GM10266 (cell line): ENCODE measurements at regions not wholly inside any gene's neighbourhood (a gene's known extent, or its start where the extent isn't known, plus 50 kb on each side); places are given as distances from the start of the nearest gene placed in this dataset.
"Not testable (repeated sequence)": the region's sequence is repeated elsewhere in the genome, so short reads cannot be mapped to it uniquely, and the experiment has no call there.

Experiments
- DNase-seq: peaks from one replicate; pipeline ENCODE4 v3.0.0; 2012; ENCODE audit errors: extremely low spot score
- CTCF ChIP-seq: IDR thresholded peaks from 2 replicates; pipeline ENCODE4 v1.5.1; 2012; ENCODE audit warnings: mild to moderate bottlenecking, low read depth; ENCODE audit not compliant: control insufficient read depth, insufficient read depth; ENCODE audit errors: missing control alignments

- no peak for DNase-seq
- no peak for TF ChIP-seq CTCF
These were observed 123.5 kb upstream of the FBXO33 start for GRCh38 chr14:39555749-39556148.

DNA sequence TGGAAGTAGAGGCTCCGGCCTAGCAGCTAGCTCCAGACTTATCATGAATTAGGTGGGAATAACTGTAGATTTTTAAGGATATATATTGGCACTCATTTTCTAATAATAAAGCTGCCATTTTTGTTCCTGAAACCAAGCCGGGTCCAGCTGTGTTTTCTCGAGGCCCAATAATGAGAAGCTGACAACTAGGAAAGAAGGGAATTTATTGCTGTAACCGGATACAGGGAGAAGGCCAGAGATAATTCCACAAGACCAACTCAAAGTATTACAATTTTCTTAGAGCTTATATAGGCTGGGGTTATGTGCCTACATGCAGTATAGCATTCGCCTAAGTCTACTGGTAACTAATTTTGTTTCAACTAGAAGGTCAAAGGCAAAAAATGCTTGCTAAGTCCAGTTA lies 122.3 kb upstream of the FBXO33 start:
- no peak for TF ChIP-seq CTCF
- no peak for DNase-seq

- no peak for DNase-seq
- no peak for TF ChIP-seq CTCF
These were observed 116.1 kb upstream of the FBXO33 start for GRCh38 chr14:39548358-39548757.

DNA sequence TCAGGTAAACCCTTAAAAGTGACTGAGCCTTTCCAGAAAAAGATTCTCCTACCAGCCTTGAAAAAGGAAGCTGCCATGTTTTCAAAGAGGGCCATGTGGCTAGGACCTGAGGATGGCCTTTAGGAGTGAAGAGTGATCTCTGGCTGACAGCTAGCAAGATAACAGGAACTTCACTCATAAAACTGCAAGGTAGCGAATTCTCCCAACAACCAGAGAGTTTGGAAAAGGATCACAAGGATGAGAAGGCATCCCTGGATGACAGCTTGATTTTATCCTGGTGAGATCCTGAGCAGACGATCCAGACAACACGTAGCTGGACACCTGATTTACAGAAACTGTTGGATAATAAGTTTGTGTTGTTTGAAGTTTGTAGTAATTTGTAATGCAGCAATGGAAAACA lies 115.6 kb upstream of the FBXO33 start:
- TF ChIP-seq CTCF = no peak

DNA sequence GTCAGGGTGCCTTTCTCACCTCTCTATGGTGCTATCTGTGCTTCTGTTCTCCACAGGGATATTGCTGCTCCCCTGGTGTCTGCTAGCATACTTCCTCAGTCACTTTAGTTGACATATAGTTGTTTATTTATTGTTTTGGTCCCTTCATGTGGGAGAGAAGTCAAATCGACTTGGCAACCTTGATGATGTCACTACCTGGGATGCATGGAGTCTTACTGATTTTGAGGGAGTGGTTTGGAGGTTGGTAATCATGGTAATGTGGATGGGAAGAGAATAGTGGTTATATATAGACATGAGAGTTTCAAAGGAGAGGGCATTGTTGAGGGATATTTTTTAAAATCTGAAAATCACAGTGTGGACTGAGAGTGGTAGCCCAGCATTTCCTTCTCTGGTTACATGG lies 73.6 kb upstream of the FBXO33 start:
- DNase-seq = no peak
- no peak for TF ChIP-seq CTCF

More for the DNA sequence above, 115.6 kb upstream of the FBXO33 start:
- DNase-seq = no peak

- no peak for TF ChIP-seq CTCF
- no peak for DNase-seq
These were observed 68.0 kb upstream of the FBXO33 start for GRCh38 chr14:39500253-39500652.

- no peak for DNase-seq
- TF ChIP-seq CTCF = no peak
These were observed 67.3 kb upstream of the FBXO33 start for GRCh38 chr14:39499514-39499913.

- DNase-seq = not testable (repeated sequence)
These were observed 65.4 kb upstream of the FBXO33 start for GRCh38 chr14:39497677-39498076.
